ACHN (cell line): ENCODE measurements at regions not wholly inside any gene's neighbourhood (a gene's known extent, or its start where the extent isn't known, plus 50 kb on each side); places are given as distances from the start of the nearest gene placed in this dataset.

Experiments
- DNase-seq: peaks from one replicate; pipeline ENCODE4 v3.0.0-alpha.2; 2015
- in situ Hi-C: cut with HindIII; loops from 2 replicates; pipeline ENCODE4 v1.10.0; 2017; ENCODE audit warnings: low sequenced_read_pairs, low pct_ligation_motif_present, low pct_unique_long_range_greater_than_20kb

GRCh38 chr2:41723526-41723925 lies 324.3 kb upstream of the PKDCC start:
- in situ Hi-C loops, result no loop called here
- no peak for DNase-seq

DNA sequence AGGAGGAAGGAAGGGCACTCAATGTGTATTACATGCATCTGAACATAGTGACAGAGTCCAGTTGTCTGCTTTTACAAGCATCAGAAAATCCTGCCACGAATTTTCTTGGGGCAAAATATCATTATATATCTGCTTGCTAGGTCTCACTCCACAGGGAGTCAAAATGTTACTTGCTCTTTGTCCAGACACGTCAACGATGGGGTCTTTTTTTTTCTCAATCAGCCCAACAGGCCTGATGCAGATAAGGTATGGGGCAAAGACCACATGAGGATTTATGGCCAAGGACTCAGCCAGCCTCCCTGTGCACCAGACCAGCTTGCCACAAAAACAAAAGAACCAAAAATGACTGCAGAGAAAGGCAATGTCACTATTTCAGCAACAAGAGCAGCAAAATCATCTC lies 323.4 kb upstream of the PKDCC start:
- in situ Hi-C loops, result no loop called here
- DNase-seq, result no peak

GRCh38 chr2:41725901-41726300 lies 321.9 kb upstream of the PKDCC start:
- in situ Hi-C loops, result no loop called here
- DNase-seq, result no peak

GRCh38 chr2:41726364-41726763 lies 321.5 kb upstream of the PKDCC start:
- in situ Hi-C loops, result no loop called here
- no peak for DNase-seq

- DNase-seq, result no peak
These were observed 320.7 kb upstream of the PKDCC start for GRCh38 chr2:41727152-41727551.

DNA sequence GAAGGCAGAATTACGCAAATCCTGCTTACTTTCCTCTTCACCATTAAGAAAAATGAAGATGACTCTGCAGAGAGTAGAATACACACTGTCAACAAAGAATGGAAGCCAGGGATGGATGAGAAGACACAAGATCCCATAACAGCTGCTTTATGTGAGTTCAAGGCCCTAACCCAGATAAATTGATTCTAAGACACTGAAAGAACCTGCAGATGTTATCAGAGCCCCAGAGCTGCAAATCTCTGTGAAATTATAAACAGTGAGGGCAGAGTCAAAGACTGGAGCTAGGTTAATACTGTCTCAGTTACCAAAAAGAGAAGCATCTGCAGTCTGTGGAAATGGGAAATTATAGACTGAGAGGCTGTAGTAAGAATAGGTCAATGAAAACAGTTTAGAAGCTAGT lies 320.1 kb upstream of the PKDCC start:
- in situ Hi-C loops, result no loop called here
- DNase-seq, result no peak

More at GRCh38 chr2:41727152-41727551, 320.7 kb upstream of the PKDCC start:
- in situ Hi-C loops, result no loop called here

DNA sequence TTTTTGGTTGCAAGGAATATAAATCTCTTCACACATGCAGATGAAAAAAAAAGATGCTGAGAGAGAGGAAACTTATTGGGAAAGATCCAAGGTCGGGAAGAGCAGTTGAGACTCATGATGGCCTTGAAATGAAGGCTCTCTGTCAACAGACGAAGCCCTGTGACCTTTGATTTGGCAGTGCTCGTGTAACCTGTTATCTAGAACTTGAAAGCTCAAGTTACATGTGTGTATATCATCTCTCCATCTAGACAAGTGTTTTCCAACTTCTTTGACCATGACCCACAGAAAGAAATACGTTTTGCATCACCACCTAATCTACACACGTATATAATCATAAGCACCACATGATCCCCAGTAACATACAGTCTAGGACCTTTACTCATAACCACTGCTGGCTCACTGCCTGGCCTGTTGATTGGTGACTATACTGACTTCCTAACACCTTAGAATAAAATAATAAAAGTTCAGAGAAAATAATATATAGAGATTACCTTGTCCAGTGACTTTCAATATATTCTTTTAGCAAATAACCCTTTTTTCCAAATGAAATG lies 319.0 kb upstream of the PKDCC start:
- no peak for DNase-seq
- in situ Hi-C loops, result no loop called here

GRCh38 chr2:41729800-41730364 lies 317.9 kb upstream of the PKDCC start:
- no peak for DNase-seq
- in situ Hi-C loops, result no loop called here

DNA sequence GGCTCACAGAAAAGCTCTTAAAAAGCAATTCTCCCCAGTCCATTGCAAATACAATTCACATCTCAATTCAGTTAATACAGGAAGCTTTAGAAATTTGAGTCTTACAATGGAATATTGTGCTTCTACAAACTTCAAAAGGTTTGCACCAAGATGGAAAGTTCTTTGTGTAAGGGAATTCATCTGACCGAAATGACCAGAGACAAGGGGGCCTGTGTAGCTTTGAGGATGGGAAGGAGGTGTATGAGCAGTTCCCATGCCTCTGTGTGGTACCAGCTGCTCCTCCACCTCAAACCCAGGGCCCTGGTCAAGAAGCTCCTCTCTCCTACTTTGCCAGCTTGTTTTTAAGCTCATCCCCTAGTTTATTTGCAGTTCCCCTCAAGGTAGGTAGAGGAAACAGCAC lies 312.8 kb upstream of the PKDCC start:
- no peak for DNase-seq
- in situ Hi-C loops, result no loop called here

- in situ Hi-C loops, result no loop called here
- DNase-seq, result no peak
These were observed 312.3 kb upstream of the PKDCC start for GRCh38 chr2:41735476-41735875.

- DNase-seq, result no peak
- in situ Hi-C loops, result no loop called here
These were observed 311.7 kb upstream of the PKDCC start for GRCh38 chr2:41736105-41736567.

GRCh38 chr2:41736586-41736985 lies 311.2 kb upstream of the PKDCC start:
- no peak for DNase-seq
- in situ Hi-C loops, result no loop called here

GRCh38 chr2:41737888-41738287 lies 309.9 kb upstream of the PKDCC start:
- in situ Hi-C loops, result no loop called here
- DNase-seq, result no peak

DNA sequence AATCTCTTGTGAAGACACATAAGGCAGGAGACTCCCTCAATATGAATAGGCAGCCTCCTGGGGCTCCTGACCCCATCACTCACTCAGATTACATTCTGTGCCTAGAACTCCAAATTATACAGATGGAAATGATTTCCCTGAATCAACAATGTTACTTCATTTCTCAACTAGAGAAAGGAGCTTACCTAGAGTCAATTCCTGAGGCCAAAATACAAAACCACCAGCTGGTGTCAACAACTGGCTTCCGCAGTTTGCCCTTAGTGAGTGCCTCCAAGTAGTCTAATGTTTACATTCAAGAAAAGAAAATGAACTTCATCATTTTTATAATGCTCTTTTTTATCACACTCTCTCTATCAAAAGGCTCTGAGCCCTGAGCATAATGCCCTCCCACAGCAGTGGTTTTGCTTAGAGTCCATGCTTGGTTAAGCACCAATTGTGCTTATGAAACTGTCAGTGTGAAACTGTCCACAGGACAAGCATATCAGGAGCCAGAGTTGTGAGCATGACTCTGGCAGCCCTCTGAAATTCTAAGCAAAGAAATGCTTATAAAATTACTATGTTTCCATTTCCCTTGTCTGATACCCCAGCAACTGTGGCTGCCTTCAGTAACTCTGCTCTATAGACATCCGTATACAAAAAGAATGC lies 305.7 kb upstream of the PKDCC start:
- DNase-seq, result no peak
- in situ Hi-C loops, result no loop called here

- in situ Hi-C loops, result no loop called here
- DNase-seq, result no peak
These were observed 304.5 kb upstream of the PKDCC start for GRCh38 chr2:41743324-41743723.

GRCh38 chr2:41750829-41751228 lies 297.0 kb upstream of the PKDCC start:
- in situ Hi-C loops, result no loop called here
- no peak for DNase-seq

GRCh38 chr2:41759880-41760279 lies 287.9 kb upstream of the PKDCC start:
- in situ Hi-C loops, result no loop called here
- DNase-seq, result no peak

DNA sequence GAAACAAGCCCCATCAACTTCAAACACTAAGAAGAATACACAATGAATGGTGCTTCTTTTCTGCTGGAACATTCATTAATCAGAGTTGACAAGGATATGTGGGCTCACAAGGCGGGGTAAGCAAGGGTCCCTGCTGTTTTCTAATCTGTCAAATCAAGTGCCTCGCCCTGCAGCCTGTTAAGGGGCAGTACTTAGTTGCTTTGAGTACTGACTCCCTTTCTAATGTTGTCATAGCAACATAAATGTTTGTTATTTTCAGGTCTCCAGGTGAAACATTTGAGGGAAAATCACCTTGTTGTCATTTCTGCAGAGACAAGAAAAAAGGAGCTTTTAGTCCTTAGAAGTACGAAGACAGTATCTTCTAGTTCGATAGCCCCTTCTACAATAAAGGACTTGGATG lies 284.7 kb upstream of the PKDCC start:
- in situ Hi-C loops, result no loop called here
- DNase-seq, result no peak

DNA sequence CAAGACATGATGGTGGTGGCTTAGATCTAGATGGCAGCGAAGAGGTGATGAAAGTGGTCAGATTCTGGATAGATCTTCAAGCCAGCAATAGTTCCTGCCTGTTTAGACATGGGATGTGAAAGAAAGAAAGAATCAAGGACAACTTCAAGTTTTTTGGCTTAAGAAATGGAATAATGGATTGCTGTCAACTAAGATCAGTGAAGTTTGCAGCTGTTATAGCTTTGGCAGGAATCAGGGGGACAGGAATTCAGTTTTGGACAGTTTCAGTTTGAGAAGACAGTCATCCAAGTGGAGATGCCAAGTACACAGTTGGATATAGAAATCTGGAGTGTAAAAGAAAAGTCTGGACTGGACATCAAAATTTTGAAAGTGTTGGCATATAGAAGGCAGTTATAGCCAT lies 283.7 kb upstream of the PKDCC start:
- DNase-seq, result no peak

GRCh38 chr2:41764919-41765318 lies 282.9 kb upstream of the PKDCC start:
- in situ Hi-C loops, result no loop called here
- DNase-seq, result no peak

More for the DNA sequence above, 283.7 kb upstream of the PKDCC start:
- in situ Hi-C loops, result no loop called here
